ENCODE measurements at regions not wholly inside any gene's neighbourhood (a gene's known extent, or its start where the extent isn't known, plus 50 kb on each side); places are given as distances from the start of the nearest gene placed in this dataset.
"Not testable (repeated sequence)": the region's sequence is repeated elsewhere in the genome, so short reads cannot be mapped to it uniquely, and the experiment has no call there.

DNA sequence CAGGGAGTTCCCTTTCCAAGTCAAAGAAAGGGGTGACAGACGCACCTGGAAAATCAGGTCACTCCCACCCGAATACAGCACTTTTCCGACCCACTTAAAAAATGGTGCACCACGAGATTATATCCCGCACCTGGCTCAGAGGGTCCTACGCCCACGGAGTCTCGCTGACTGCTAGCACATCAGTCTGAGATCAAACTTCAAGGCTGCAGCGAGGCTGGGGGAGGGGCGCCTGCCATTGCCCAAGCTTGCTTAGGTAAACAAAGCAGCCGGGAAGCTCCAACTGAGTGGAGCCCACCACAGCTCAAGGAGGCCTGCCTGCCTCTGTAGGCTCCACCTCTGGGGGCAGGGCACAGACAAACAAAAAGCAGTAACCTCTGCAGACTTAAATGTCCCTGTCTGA lies 277.8 kb upstream of the ARHGAP42 start:
- DNase-seq: not testable (repeated sequence)

DNA sequence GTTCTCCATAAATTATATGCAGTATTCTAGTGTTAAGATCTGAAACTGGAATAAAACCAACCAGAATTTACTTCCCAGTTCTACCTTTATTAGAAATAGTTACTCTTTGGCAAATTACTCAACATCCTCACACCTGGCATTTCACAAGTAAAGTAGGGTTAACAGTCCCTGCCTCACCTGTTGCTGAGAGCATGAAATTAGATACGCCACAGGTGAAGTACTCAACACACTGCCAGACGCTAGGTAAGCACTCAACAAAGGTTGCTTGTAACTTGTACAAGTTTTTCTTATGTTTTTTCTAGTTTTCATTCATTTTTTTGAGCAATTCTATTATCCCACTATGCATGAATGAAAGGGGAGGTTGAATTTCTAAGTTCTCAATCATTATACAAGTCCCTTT lies 267.6 kb upstream of the ARHGAP42 start:
- no peak for DNase-seq

DNA sequence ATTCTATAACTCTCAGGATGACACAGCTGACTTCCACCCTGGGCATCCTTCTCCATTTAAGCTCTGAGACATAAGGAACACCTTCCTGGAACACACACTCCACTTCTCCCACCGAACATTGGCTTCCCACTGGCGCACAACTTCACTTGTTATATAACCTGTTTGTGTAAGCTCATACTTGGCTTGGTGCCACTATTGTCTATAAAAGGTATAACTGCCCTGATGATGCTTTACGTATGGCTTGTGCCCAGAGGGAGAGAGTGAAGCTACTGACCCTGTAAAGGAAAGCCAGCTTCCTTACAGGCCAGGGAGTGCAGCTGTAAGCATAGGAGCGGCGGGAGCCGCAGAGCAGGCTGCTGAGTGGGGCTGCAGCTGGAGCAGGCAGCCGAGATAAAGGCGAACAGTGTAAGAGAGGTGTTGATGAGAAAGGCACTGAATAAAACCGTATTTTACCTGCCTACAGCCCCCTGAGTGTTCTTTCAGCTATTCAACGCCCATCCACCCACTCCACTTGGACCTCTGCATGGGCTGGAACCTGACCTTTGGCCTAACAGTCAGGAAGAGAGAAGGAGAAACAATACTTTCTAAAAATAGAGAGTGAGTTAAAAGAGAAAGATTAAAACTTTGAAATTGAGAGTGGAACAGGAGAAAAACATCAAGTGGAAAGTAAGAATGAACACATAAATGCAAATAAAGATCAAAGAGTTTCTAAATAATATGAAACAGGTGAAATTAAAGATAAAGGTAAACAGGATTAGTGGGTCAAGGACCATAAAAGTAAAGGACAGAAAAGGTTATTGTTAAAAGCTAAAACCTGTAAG lies 252.1 kb upstream of the ARHGAP42 start:
- no peak for DNase-seq

DNA sequence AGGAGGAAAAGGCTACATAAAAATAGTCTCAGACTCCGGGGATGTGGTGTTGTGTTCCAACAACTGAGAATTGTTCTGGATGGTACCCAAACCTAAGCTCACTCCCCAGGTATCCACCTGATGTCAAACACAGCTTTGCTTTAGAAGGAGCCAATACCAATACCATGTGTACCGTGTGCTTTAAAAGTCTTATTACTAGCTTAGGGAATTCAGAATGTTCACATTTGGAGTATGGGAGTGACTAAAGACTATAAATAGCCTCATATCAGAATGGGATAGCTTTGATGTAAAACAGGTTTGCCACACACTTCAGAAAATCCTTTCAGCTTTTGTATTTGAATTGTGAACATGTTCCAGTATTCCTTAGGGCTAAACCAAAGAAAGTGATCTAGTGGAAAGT lies 248.7 kb upstream of the ARHGAP42 start:
- DNase-seq: no peak

DNA sequence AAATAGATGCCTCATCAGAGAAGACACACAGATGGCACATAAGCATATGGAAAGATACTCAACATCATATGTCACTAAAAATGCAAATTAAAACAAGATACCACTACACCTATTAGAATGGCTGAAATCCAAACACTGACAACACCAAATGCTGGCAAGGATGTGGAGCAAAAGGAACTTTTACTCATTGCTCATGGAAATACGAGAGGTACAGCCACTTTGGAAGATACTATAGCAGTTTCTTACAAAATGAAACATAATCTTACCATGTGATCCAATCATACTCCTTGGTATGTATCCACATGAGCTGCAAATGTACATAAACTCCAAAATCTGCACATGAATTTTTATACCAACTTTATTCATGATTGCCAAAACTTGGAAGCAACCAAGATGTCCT lies 246.0 kb upstream of the ARHGAP42 start:
- no peak for DNase-seq

DNA sequence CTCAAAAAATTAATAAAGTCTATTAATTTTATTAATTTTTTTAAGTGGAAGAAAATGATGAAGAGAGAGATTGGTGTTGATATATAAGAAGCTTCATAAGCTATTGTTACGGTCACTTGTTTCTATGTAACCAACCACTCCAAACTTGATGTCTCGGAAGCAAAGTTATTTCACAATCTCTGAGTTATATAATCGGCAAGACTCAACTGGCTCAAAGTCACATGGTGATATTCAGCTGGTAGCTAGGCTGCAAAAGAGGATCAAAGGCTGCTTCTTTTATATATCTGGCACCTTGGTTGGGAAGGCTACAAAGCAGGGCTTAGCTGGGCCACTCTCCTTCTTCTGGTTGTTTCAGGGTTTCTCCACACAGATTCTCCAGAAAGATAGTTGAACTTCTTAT lies 245.1 kb upstream of the ARHGAP42 start:
- no peak for DNase-seq

DNA sequence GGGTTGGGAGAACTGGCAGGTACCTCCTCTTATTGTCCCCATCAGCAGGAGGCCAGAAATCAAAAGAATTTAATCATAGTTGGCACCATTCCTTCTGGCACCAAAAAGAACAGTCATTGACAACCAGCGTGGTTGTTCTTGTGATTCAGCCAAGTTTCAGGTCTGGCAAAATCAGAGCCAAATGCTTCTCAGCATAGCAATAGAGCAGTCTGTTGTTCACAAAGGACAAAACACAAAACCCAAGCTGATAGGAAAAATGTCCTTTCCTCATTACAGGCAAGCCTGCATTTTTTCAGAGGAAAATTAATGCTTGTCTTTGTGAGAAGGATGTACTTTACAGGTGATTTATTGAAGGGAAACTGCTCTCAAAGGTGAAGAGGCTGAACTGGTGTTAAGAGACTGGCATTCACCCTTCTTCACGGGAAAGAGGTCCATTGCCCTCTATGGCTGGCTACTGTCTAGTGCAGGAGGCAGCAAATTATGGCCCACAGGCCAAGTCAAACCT lies 241.8 kb upstream of the ARHGAP42 start:
- DNase-seq: peak; percentile 38

DNA sequence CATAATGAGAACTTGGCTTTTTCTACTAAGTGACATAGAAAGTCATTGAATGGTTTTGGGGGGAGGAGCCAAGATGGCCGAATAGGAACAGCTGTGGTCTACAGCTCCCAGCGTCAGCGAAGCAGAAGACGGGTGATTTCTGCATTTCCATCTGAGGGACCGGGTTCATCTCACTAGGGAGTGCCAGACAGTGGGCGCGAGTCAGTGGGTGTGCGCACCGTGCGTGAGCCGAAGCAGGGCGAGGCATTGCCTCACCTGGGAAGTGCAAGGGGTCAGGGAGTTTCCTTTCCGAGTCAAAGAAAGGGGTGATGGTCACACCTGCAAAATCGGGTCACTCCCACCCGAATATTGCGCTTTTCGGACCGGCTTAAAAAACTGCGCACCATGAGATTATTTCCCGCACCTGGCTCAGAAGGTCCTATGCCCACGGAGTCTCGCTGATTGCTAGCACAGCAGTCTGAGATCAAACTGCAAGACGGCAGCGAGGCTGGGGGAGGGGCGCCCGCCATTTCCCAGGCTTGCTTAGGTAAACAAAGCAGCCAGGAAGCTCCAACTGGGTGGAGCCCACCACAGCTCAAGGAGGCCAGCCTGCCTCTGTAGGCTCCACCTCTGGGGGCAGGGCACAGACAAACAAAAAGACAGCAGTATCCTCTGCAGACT lies 235.2 kb upstream of the ARHGAP42 start:
- not testable (repeated sequence) for DNase-seq

DNA sequence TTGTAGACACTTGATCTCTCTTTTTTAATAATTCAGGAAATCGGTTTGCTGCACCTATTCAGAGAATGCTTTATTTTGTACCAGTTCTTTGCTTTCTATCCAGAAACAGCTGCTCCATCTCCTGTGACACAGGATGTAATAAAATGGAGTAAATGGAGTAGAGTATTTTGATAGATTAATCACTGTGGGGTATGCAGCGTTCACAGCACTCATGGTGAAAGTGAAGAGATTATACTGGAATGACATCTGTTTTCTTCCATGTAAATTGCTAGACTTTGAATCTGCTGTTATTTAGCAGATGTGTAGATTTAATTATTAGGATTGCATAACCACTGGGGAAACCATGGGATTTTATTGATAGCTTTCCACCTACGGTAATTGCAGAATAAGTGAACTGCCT lies 227.3 kb upstream of the ARHGAP42 start:
- DNase-seq: no peak

DNA sequence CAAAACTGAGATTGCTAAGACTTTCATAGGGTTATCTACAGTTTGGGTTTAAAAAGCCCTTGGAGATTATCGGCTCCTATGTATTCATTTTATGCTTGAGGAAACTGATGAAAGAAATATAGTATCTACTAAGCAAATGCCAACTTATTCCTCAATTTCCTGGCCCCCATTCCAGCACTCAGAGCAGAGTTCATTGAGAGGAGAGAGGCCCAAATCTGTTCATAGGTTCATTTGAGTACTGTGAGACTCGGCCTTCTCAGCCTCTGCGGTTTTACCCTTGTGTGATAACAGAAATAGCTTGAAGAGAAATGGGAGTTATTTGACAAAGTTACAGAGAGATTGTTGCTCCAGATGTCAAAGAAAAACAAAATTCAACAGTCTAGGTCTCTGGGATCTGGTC lies 226.7 kb upstream of the ARHGAP42 start:
- DNase-seq: no peak

DNA sequence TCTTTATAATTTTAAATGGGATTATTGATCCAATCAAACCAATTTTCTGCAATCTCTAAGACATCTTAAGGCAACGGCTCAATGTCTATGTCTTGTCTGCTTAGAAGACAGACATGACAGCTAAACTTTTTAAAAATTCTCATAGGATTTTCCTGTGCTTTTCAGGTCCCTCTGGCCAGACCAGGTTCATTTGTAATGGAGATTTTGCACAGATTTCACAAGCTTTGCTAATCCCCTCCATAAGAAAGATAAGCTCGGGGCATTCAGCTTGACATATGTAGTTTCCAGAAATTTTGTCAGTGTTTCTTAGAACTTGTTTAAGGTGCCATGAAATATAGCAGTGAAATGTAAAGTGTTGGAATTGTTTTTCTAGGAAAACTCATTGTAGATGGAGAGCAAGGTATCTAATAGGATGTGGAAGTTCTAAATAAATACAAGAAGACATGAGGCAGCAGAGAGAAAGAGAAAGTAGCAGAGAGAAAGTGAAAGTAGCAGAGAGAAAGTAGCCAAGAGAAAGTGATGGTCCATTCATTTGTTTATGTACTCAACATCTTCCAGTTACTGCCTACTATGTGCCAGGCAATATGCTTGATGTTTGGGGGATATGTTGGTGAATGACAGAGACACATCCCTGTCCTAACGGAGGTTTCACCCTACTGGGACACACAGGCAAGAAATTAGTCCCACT lies 219.1 kb upstream of the ARHGAP42 start:
- DNase-seq: no peak

DNA sequence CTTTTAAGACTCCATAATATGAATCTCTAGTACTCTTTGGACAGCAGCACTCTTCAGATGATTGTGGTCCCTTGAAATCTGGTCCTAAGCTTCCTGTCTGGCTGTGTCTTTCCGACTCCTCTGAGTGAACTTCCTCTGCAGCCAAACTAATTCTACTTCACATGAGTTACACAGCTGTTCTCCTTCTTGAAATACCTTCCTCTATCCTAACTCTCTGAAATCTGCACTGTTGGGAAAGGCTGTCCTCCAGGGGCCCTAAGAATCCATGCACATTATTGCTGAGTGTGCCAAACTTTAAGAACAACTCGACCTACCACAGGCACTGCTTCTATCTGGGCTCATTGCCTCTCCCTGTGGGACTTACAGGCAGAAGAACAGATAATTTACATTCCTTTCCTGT lies 217.3 kb upstream of the ARHGAP42 start:
- DNase-seq: no peak

DNA sequence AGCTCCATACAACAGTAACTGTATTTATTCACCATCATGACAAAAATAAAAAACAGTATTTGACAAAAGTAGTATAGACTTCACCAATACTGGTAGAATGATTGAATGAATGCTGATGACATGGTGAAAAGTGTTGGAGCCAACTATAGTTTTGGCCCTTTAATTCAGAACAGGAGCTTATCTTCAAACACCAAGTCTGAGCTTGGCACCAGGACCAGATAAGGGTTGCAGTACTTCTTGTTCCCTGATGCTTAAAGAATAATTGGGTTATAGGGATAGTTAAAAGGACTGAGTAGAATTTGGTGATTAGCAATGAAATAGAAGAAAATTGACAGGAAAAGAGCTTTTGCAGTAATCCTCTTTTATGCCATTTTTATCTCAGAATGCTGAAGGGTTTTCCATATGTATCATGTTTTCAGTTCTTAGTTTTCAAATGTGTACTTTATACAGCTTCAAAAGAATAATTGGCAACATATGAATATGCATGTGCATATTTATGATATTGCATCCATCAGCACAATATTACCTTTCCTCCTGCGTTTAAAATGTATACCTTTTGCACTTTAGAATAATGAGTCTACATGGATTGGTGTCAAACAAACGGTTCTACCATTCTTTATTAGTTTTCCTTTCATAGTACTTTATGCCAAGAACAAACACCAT lies 214.2 kb upstream of the ARHGAP42 start:
- no peak for DNase-seq

DNA sequence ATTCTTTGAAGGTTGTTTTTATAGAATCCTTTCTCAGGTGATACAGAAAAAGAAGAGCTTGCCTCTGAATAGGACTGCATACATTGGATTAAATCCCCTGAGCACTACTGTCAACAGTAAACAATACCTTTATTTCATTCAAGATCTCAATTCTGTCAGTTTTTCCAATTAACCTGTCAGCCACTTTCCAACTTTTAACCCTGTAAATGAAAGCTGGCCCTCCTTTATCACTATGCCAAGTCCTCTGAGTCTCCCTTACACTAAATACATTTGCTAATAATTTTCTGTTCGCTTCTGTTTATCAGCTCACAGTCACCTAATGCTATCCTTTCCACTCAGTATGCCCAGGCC lies 213.7 kb upstream of the ARHGAP42 start:
- no peak for DNase-seq

DNA sequence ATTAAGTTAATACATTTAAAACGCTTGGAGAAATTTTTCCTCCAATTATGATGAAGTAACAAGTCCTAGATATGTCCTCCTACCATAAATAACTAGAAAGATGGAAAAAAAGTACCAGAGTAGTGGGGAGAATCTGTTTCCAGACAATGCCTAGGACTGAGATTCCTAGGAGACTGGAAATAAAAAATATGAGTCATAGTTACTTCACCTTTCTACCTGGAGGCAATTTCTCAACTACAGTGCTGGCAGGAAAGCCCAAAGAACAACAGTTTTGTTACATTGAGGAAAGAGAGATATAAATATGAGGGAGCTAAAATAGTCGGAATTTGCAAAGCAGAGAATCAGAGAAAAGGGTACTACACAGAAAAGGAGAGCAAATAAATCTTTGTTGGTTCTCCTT lies 202.1 kb upstream of the ARHGAP42 start:
- DNase-seq: no peak

DNA sequence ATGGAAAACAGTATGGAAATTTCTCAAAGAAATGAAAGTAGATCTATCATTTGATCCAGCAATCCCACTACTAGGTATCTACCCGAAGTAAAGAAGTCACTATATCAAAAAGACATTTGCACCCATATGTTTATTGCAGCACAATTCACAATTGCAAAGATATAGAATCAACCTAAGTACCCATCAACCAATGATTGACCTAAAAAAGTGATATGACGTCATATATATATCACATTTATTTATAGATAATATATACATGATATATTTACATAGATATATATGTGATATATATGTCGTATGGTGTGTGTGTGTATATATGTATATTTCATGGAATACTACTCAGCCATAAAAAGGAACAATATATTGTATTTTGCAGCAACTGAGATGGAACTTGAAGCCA lies 188.3 kb upstream of the ARHGAP42 start:
- DNase-seq: no peak

DNA sequence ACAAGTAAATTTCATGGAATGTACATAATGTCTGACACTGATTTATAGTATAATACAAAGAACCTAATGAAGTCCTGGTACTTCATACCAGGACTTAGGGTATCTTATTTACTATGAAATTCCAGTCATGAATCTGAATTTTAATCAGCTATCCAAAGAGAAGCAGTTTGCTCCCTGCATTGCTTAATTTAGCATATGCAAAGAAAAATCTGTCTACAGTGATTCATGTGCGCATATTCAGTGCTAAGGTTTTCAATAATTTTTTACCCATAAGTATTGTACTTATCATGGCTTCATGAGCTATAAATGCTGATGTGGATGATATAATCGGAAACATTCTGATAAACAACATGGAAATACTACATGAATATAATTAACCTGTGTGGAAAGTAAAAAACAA lies 185.6 kb upstream of the ARHGAP42 start:
- no peak for DNase-seq

DNA sequence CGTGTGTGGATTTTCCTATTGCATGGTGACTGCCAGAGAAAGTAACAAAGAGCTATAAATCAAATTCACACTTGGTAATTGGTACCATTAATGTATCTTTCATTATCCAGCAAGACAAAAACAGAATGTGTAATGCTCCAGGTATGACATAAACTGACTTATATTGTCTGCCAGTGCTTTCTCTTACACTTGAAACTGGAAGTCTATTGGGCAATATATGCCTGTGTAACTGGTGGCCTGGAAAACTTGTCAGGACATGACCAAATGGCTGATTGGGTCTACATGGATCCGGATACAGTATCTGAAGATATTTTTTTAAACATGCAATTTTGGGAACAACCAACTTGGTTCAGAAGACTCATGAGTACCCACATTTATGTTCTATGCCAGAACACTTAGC lies 174.6 kb upstream of the ARHGAP42 start:
- DNase-seq: no peak

DNA sequence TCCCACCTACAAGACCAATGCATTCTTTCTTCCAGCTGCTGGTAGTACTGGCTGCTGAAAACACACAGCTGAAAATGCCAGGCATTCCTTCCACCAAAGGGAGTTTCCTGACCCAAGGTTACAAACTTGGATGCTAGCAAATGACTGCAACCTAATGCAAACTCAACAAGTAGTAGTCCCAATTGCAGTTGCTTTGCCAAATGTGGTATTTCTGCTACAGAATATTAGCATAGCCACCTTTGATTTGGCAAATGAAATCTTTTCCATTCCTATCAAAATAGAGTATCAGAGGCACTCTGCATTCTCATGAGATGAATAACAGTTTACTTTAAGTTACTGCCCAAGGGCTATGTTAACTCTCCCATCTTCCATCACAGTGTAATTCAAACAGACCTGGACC lies 172.0 kb upstream of the ARHGAP42 start:
- DNase-seq: no peak

DNA sequence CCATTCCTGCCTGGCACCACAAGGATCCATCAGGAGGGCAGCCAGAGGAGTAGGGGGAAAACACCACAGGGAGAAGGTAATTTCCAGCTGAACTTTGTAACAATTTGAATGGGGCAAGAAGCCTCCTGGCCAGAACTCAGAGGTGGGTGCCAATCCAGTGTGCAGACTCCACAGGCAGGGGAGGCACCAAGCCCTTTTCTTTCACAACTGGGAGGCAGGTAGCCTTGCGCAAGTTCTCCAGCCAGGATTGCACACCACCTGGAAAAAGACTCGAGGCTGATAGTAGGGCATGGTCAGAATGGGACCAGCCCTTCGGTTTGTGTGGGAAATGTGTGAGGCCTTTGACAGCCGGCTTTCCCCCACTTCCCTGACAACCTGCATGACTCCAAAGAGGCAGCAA lies 161.9 kb upstream of the ARHGAP42 start:
- no peak for DNase-seq

DNA sequence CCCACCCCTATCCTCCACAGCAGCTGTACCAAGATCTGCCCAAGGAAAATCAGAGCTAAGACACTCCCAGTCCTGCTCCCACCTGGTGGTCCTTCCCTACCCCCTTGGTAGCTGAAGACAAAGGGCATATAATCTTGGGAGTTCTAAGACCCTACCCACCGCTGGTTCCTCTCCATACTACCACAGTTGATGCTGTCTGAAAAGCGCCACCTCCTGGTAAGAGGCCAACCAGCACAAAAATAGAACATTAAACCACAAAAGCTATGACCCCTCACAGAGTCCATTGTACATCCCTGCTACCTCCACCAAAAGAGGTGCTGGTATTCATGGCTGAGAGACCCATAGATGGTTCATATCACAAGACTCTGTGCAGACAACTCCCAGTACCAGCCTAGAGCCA lies 161.5 kb upstream of the ARHGAP42 start:
- no peak for DNase-seq

DNA sequence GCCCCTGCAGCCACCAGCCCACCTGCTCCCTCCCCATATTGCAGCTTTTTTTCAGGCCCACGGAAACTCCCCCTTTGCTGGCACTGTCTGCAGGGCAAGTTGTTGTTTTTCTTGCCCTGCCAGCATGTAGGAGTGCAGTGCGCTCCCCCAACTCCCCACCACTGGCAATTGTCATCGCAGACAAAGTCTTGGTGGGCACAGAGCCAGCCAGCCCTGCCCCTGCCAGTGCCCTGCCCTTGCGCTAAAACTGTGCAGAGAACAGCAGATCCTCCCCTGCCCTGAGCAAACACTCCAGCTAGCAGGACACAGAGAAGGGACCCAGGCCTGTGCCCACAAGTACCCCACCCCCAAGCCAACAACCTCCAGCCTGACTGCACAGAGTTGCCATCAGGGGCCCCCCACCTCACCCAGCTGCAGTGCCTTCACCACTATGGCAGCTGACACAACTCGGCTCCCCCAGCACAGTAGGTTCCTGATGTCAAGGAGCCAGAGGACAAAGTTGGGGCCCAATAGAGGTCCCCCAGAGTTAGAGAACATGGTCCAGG lies 158.1 kb upstream of the ARHGAP42 start:
- DNase-seq: no peak

DNA sequence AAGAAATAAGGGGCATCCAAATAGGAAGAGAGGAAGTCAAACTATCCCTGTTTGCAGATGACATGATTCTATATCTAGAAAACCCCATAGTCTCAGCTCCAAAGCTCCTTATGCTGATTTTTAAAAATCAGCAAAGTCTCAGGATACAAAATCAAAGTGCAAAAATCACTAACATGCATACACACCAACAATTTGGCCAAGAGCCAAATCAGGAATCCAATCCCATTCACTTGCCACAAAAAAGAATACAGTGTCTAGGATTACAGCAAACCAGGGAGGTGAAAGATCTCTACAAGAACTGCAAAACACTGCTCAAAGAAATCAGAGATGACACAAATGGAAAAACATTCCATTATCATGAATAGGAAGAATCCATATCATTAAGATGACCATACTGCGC lies 155.8 kb upstream of the ARHGAP42 start:
- not testable (repeated sequence) for DNase-seq
